SW480 (cell line): ENCODE measurements at regions not wholly inside any gene's neighbourhood (a gene's known extent, or its start where the extent isn't known, plus 50 kb on each side); places are given as distances from the start of the nearest gene placed in this dataset.
"Not testable (repeated sequence)": the region's sequence is repeated elsewhere in the genome, so short reads cannot be mapped to it uniquely, and the experiment has no call there.

Experiments
- DNase-seq: peaks from one replicate; pipeline ENCODE4 v3.0.0-alpha.2; 2016; ENCODE audit warnings: low spot score

DNA sequence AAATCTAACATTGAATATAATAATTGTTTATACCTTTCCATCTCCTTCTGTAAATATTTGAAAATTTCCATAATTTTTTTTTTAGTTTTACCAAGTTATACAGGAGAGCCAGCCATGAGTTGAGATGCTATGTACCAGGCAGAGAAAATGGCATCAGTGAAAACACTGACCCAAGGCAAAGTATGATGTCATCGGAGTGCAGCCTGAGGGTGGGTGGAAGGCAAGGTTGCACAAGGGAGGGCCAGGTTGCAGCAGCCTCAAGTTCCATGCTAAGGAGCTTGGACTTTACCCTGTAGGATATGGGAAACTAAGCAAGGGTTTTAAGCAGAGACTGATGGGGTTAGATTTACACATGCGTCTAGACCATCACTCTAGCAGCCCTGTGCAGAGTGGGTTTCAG, 441.1 kb downstream of the BCAT1 start:
- no peak for DNase-seq

DNA sequence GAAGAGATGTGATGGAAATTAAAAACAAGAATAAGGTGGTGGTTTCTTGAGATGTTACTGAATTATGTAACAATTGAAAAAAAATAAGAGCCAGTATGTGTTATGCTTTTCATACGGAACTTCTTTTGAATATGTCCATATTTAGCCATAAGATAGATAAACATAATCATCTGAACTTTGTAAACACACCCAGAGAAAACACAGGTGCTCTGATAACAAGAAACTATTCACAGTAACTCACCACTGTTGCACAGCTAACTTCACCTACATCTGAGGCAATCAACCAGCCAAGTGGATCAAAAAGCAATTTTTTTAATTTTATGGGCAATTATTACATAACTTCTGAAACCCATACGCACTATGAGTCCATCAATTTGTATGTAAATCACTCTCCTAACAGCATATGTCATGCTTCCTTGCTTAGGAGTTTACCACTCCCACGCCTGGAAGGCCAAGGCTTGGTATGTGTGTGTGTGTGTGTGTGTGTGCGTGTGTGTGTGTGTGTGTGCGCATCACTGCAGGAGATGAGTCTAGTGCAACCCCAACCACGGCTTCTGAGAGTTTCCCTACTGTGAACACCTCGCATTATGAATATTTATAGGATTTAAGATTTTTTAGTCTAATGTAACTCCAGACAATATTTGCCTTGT, 443.4 kb downstream of the BCAT1 start:
- DNase-seq = peak; percentile 43

DNA sequence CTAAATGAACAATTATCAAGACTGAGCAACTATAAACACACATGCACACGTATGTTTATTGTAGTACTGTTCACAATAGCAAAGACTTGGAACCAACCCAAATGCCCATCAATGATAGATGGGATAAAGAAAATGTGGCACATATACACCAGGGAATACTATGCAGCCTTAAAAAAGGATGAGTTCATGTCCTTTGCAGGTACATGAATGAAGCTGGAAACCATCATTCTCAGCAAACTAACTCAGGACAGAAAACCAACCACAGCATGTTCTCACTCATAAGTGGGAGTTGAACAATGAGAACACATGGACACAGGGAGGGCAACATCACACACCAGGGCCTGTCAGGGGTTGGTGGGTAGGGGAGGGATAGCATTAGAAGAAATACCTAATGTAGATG, 445.4 kb downstream of the BCAT1 start:
- not testable (repeated sequence) for DNase-seq

DNA sequence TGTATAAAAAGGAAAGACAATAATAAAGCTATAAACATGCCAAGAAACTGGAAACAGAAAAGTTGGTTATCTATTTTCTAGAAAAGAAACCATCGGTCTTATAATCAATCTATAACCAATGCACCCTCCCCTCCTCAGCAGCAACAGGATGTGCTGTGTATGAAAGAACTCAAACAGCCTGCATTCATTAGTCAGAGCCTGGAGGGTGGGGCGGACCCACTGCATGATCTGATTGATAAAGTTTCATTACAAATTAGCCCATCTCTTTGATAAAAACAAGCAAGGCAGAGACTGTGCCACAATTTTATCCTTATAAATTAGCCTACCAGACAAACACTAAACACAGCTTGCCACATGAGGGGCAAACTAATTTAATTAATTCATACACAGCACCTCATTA, 448.1 kb downstream of the BCAT1 start:
- no peak for DNase-seq

- DNase-seq = no peak
Measured at GRCh38 chr12:24500421-24500820, 448.5 kb downstream of the BCAT1 start.

DNA sequence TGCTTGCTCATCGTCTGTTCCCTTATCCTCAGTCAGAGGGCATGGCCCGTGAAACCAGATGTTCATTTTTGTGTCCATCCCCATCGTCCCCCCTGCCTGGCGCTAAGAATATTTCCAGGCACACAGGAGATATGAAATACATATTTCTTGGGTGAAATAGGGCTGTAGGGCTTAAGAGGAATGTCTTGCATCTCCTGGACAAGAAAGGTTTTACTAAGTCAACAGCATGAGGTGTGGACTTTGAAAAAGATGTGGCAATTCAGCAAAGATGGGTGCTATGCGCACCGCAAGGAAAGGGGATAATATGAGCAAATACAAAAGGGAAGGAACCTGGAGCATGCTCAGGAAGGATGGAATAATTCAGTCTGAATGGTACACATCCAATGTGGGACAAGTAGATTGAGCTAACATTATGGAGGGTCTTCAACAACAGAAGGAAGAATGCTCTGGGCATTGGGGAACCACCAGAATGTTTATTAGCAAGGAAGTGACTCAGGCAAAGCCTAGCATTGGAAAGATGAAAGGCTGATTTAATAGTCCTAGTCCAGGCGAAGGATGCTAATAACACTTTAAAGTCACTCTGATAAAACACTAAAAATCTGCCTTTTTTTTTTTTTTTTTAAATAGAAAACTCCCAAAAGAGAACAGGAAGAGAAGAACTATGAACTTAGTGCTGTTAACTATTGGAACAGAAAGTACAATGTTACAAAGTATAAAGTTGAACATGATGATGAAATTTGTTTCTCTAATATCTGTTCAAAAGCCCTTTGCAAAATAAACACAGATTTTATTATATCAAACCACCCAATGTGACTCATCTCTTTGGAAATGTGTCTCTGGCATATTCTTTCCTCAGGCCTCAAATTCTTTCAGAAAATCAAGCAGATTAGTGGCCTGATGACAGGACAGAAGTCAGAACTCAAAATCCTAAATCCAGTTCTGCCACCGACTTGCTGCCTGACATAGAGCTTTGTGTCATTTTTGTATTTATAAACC, 449.5 kb downstream of the BCAT1 start:
- peak; percentile 73 for DNase-seq

DNA sequence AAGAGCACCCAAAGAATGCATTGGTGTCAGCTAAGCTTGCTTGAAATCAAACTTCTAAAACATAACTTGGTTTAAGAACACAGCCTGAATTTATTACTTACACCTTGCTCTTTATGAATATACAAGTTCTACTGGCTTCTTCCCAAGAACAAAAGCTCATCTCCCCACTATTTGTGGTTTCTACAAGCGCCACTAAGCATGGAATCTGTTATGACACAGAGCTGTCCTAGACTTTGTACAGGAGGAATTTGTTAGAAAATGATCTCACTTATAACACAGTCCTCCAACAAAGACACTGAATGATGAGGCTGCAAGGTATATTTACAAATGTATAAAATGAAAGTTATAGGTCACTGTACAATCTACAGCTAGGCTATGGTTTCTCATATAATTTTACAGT, 452.1 kb downstream of the BCAT1 start:
- peak; percentile 73 for DNase-seq

- no peak for DNase-seq
Measured at GRCh38 chr12:24494401-24494800, 454.5 kb downstream of the BCAT1 start.

DNA sequence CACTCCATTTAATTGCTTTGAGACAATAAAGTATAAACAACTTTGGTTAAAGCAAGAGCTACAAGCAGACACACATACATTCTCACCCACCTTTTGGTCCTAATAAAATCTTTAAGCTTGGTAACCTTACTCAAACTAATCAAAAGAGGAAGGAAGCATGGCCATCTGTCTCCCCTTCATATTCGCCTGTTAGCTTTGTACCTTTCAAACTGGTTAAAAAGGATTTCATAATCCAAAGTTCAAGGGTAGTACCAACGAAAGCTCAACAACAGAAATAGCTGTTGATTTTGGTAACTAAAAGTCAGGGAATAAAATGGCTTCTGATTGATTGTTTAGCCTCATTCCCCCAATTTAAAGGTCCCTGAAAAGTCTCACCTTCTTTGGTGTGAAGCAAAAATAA, 456.9 kb downstream of the BCAT1 start:
- no peak for DNase-seq

DNA sequence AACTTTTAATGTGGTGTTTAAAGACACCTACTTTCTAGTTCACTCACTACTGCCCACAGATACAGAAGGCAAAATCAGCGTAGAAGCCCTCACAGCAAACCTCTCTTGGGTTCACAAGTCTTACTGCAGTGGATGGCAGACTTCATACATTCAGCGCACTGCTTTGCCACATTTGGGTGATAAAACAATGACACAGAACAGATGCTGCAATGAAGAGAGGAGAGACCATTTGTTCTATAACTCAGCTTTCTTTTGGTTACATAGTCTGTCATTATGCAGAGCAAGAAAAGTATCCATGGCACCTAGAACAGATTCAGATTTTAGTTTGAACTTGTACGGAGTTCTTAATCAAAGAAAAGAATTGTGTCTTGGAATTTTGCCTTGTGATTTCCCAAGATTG, 459.0 kb downstream of the BCAT1 start:
- no peak for DNase-seq

GRCh38 chr12:24488906-24489619, 459.8 kb downstream of the BCAT1 start:
- DNase-seq = no peak

DNA sequence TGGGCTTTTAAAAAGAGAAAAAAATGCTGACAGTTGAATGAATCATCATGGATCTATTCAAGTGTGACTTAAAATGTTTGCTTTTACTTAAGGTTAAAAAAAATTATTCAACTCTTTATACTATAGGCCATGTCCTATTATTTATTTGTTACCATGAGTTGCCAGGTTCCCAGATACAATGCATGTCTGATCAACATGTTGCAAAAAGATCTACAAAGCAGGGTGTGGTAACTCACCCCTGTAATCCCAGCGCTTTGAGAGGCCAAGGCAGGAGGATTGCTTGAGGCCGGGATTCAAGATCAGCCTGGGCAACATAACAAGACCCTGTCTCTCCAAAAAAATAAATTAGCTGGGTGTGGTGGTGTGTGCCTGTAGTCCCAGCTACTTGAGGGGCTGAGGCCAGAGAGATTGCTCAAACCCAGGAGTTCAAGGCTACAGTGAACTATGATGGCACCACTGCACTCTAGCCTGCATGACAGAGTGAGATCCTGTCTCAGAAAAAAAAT, 460.8 kb downstream of the BCAT1 start:
- DNase-seq = no peak

DNA sequence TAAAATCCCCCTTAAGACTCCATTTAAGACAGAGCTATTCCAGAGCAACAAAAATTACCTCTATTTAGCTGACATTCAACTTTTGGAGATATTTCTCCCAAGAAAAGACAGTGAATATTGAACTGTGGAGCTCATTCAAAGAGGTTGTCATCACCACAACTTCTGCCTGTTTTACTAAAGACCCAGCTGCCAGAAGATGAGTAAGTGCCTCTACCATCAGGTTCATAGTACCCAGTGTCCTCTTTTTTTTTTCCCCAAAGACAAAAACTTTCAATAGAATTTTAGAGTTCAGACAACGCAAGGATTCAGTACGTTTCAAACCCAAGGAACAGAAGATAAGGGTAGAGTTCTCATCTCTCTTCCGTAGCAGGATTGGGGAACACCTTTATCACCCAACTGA, 461.3 kb downstream of the BCAT1 start:
- no peak for DNase-seq

DNA sequence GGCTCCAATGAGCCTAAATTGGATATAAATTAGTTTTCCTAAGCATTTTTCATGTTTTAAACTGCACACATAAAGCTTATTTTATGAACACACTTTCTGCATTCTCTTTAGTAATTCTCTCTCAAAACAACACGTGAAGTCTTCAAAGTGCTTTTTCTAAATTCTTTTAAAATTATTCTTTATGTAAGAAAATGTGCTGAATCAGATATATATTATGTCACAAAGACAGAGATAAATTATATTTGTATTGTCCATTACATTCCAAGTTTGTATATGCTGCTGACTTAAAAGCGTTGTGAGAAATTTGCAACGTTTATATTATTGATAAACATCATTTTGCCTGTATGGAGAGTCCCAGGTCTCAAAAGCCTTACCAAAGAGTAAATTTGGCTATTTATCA, 465.2 kb downstream of the BCAT1 start:
- no peak for DNase-seq

GRCh38 chr12:24482882-24483604, 465.9 kb downstream of the BCAT1 start:
- DNase-seq = no peak

DNA sequence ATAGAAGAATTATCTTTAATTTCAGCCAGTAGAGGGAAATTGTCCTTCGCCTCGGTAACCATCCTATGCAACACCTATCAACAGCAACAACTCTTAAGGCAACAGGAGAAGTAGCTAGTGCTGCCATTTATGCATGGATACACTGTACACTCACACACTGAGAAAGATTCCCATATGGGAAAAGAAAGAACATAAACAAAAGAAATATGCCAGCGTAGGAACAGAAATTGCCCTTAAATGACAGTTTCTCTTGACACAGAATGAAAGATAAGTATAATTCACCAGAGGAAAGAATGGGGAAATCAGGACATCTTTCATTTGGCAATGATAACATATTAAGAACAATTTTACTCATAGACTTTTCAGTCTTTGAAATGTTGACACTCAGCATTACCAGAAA, 466.9 kb downstream of the BCAT1 start:
- no peak for DNase-seq

- no peak for DNase-seq
Measured at GRCh38 chr12:24480766-24481449, 468.0 kb downstream of the BCAT1 start.

- DNase-seq = peak; percentile 23
Measured at GRCh38 chr12:24479131-24479530, 469.8 kb downstream of the BCAT1 start.

GRCh38 chr12:24478254-24478653, 470.6 kb downstream of the BCAT1 start:
- DNase-seq = no peak

DNA sequence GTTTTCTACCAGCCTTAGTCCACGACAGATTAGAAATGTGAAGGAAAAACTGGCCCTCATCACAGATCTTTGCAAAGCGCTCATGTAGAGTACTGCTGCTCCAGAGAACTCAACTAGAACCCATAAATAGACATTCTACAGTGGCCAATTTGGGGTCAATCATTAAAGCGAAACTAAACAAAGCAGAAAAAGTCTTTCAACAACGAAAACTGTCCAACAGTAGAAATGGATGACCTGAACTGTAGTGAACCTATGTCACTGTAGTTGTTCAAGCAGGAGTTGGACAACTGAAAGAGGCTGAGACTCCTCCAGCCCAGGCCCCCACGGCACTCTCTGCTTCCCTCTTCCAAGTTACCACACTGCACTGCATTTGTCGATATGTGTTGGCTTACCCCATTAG, 472.6 kb downstream of the BCAT1 start:
- no peak for DNase-seq

DNA sequence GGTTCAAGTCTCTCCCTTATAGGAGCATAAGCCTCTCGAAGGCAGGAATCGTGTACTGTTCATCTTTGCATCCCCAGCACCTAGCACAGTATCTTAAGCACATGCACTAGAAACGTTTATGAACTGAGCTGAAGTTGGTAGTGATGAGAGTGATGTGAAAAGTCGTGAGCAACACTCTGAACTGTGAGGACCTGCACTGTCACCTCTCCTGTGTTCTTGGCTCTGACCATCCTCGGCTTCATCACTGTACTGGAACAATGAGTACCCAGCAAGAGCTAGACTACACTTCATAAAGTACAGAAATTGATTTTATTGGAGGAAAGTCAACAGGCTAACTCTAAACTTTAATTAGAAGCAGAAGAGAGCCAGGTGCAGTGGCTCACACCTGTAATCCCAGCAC, 473.6 kb downstream of the BCAT1 start:
- DNase-seq = no peak
